Activated CD8-positive, alpha-beta memory T cell treated with anti-CD3 and anti-CD28 coated beads for 36 hours (primary cell): ENCODE measurements at regions not wholly inside any gene's neighbourhood (a gene's known extent, or its start where the extent isn't known, plus 50 kb on each side); places are given as distances from the start of the nearest gene placed in this dataset.

Experiments
- CTCF ChIA-PET: fragments of 350-600 bp; sonication (Branson Sonifier 250); formaldehyde crosslinking; loops from one replicate; lab custom pipeline; 2021; ENCODE audit warnings: antibody characterized with exemption; lab: Charles Lee
- POLR2A ChIA-PET: fragments of 350-600 bp; sonication (Branson Sonifier 250); formaldehyde crosslinking; loops from one replicate; lab custom pipeline; 2021; ENCODE audit warnings: antibody characterized with exemption; lab: Charles Lee

DNA sequence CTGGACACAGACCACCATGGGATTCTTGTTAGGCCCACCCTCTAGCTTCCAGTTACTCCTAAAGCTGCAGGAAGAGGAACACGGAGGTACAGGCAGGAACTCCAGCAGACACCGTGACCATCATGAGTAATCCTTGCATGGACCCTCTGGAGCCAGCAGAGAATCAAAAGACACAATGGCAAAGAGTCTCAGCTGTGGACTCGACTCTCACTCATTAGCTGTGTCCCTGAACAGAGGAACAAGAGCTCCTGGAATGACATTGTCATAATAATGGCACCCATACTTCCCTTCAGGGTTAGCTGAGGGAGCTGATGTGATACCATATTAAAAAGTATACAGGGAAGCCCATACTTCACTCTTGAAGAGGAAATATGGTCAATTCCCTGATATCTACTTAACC, 176.3 kb upstream of the ASIC2 start:
- ChIA-PET POLR2A (no interaction called here), CTCF (no interaction called here)

DNA sequence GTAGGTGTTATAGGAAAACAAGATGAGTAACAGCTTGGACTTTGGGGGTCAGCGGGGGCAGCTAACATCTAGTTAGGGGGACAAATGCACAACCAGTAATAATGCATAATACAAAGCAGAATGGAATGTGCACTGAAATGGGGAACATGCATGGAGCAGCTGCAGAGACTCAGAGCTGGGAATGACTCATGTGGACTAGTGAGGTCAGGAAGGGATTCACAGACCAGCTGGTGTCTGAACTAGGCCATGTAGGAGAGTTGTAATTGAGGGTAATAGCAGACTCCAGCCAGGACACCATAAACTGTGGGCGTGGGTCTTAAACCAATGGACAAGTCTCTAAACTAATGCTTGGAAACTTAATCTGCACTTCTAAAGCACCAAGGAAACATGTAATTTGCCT, 176.8 kb upstream of the ASIC2 start:
- POLR2A ChIA-PET = no interaction called here
- CTCF ChIA-PET = no interaction called here

DNA sequence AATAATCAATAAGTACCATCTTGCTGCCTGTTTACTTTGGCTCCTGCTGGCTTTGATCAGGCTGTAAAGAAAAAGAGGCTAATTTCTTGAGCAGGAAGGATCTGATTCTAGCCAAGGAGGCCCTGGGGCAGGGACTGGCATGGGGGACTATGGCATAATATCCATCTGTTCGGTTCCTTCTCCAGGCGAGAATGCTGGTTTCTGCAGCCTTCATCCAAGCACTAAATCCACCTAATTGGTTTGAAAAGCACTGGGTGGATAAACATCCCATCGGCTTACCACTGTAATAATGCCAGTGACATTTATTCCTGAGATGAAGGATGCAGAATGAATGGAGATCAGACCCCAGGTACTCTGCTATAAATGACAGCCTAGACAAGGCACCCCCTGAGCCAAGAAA, 180.0 kb upstream of the ASIC2 start:
- ChIA-PET CTCF (no interaction called here), POLR2A (no interaction called here)

GRCh38 chr17:33474789-33475188, 181.7 kb upstream of the ASIC2 start:
- CTCF ChIA-PET = no interaction called here
- POLR2A ChIA-PET = no interaction called here

- ChIA-PET POLR2A (no interaction called here), CTCF (no interaction called here)
These were observed 182.5 kb upstream of the ASIC2 start for GRCh38 chr17:33475594-33475993.

DNA sequence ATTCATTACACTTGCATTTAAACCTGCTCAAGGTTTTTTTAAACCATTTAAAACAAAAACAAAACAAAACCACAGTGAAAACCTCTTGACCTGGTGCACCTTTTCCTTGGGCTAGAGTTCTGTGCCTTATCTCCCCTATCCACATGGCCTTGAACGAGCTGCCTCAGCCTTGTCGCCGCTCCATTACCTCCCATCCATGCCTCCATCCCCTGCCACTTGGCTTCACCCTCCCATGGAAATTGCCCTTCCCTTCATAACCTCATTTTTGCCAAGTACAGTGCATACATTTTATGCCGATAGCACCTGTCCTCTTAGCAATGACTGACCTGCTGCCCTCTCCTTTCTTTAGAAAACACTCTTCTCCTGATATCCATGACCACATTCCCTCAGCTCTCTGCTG, 188.6 kb upstream of the ASIC2 start:
- ChIA-PET CTCF (no interaction called here), POLR2A (no interaction called here)

DNA sequence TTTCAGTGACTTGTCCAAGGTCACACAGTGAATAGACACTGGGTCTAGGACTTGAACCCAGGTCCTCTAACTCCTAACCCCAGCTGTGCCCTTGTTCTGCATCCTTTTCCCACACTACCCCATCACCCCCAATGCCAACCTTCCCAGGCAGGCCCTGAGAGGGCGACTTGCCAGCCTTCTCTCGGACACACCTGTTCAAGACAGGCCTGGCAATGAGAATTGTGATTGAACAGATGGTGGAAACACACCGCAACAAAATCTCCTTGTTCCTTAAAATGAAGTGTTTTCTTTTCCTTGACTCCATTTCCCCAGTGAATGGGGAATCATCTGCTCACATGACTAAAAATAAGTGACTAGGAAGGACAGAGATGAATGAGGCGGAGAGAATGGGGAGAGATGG, 189.5 kb upstream of the ASIC2 start:
- ChIA-PET POLR2A (no interaction called here), CTCF (no interaction called here)

DNA sequence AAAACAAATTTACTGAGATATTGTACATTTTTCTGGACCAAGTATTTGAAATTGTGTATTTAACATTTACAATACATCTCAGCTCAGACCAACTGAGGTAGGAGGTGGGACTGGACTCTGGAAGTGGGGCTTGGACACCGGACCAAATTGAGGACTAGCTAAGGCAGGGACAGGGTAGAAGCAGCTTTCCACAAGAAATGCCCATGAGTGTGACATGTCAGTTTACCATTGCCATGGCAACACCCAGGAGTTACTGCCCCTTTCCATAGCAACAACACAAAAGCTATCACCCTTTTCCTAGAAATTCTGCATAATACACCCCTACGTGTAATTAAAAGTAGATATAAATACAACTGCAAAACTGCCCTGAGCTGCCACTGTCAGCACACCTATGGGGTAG, 191.5 kb upstream of the ASIC2 start:
- ChIA-PET CTCF (no interaction called here), POLR2A (no interaction called here)

DNA sequence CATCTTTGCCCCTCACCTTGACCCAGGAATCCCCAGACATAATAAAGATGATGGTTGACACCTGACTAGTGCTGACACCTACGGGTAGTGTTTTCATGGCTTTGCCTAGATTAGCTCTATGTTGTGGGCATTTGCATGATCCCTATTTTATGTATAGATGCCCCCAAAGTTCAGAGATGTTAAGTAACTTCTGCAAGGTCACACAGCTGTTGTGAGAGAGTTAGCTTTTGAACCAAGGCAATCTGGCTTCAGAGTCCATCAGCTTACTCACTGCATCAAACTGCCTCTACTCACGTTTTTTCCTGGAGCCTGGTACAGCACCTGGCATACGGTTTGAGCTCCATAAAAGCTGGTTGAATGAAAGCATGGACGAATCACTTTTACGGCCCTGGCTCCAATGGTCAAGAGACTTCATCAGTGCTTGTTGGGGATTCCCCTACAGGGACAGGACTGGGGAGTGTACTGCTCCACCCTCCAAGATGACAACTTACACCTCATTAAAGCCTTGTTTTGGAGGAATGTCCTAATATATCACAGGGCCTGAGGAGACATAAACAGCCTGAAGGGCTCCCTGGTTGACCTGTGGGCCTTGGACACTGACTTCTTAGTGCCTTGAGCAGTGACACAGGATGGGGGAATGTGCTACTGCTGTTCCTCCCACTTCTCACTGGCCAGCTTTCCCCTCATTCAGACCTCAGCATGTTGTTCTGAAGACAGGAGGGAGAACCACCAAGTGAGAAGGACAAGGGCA, 193.2 kb upstream of the ASIC2 start:
- ChIA-PET CTCF (no interaction called here), POLR2A (no interaction called here)

DNA sequence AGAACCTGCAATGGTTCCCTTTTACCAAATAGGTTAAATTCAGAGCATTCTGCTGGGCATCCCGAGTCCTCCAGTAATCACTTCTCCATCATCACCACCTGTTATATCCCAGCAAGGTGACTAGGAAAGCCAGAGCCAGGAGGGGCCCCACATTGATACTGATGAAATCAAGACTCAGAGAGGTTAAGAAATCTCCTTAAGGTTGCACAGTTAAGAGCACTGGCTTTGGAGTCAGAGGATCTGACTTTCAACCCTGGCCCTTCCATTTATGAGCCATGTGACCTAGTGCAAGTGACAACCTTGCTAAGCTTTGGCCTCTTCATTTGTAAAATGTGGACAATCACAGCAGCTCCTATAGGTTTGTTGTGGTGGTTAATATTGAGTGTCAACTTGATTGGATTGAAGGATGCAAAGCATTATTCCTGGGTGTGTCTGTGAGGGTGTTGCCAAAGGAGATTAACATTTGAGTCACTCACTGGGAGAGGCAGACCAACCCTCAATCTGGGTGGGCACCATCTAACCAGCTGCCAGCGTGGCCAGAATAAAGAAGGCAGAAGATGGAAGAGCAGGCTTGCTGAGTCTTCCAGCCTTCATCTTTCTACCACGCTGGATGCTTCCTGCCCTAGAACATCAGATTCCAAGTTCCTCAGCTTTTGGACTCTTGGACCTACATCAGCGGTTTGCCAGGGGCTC, 194.2 kb upstream of the ASIC2 start:
- ChIA-PET POLR2A (no interaction called here), CTCF (no interaction called here)

GRCh38 chr17:33491871-33492481, 198.9 kb upstream of the ASIC2 start:
- POLR2A ChIA-PET = no interaction called here
- CTCF ChIA-PET = no interaction called here

GRCh38 chr17:33492731-33493265, 199.7 kb upstream of the ASIC2 start:
- ChIA-PET POLR2A (no interaction called here), CTCF (no interaction called here)

GRCh38 chr17:33493566-33493965, 200.5 kb upstream of the ASIC2 start:
- CTCF ChIA-PET = no interaction called here
- POLR2A ChIA-PET = no interaction called here

- ChIA-PET CTCF (no interaction called here), POLR2A (no interaction called here)
These were observed 201.1 kb upstream of the ASIC2 start for GRCh38 chr17:33494151-33494550.

DNA sequence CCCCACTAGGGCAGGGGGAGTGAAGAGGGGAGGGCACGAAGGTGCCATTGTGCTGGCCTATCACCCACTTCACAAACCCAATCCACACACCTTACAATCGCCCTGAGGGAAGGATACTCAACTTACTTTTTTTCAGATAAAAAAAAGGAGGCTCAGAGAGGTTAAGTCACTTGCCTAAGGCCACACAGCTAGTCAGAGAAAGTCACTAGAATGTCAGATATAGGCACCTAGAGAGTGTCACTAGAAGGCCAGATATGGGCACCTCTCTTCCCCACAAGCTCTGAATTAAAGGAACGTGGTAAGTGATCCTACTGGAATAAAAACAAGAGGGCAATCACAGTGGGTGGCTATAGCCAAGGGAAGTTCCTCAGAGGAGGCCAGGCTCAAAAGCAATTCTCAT, 204.5 kb upstream of the ASIC2 start:
- POLR2A ChIA-PET = no interaction called here
- CTCF ChIA-PET = no interaction called here

DNA sequence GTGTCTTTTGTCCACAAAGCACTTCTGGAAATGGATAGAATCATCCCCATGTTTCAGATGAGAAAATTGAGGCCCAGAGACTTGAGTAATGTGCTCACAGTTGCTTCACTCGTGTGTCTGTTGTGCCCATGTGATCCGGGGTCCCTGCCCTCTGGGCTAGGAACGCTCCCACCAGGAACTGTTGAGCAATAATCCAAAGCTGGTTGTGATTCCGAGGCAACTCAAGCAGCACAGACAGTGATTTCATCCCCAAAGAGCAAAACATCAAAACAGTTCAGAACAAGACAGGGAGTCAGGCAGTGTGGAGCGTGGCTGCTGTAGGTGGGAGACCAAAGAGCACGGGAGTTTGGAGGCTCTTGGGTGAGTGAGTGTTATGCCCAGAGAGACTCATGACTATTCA, 205.0 kb upstream of the ASIC2 start:
- ChIA-PET POLR2A (no interaction called here), CTCF (no interaction called here)

- CTCF ChIA-PET = no interaction called here
- POLR2A ChIA-PET = no interaction called here
These were observed 205.9 kb upstream of the ASIC2 start for GRCh38 chr17:33499040-33499439.

GRCh38 chr17:33500151-33500550, 207.1 kb upstream of the ASIC2 start:
- CTCF ChIA-PET = no interaction called here
- POLR2A ChIA-PET = no interaction called here

DNA sequence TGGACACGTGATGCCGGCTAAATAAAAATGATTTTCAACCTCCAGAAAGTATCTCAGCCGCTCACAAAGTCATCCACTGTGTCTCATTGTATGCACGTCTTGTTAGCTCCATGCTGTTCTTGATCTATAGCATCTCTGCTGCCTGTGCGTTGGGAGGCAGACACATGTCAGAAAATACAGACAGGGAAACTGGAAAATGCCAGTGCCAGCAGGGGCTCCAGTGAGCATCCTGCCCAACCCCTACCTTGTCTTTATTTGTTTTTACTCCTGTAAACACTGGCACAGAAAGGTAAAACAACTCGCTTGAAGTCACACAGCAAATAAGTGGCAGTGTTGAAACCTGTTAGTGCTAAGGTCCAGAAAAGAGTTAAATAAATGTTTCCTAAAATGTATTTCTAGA, 208.1 kb upstream of the ASIC2 start:
- CTCF ChIA-PET = no interaction called here

DNA sequence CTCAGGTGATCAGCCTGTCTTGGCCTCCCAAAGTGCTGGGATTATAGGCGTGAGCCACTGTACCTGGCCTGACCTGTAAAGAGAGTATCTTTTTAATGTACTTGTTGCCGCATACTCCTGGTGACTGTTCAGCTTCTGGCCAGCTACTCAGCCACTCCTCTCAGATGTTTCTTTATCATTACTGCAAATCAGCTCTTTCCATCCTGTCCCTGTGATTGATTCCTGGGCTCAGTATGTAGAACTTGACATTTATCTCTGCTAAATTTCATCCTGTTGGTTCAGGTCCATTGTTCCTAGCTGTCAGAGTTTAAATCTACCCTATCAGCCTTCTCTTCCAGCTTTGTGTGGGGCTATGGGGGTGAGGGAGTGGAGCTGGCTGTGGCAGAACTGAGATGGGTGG, 211.5 kb upstream of the ASIC2 start:
- ChIA-PET CTCF (no interaction called here), POLR2A (no interaction called here)

More for the DNA sequence above, 208.1 kb upstream of the ASIC2 start:
- POLR2A ChIA-PET = no interaction called here
